ENCODE measurements at regions not wholly inside any gene's neighbourhood (a gene's known extent, or its start where the extent isn't known, plus 50 kb on each side); places are given as distances from the start of the nearest gene placed in this dataset.

DNA sequence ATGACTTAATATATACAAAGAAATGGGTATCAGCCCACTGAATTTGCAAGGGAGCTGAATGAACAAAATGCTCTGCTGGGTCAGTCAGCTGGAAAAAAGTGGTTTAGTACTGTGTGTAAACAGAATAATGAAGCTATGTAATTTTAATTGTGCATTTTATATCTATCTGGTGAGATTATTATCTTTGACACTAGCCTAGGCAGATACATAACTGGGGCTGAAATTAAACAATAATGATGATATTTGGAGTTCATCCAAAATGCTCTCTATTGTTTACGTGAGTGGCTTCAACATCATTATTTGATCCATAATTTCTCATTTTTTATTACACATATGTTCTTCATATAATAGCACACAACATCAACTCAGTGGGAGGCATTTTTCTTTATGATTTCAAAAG lies 208.5 kb upstream of the SNX7 start:
- Histone ChIP-seq H3K27me3 (no peaks in the 10 kb centered on the region), H3K4me1 (no peaks in the 10 kb centered on the region), H3K36me3 (no peaks in the 10 kb centered on the region), H3K4me3 (no peak overlapping the region), H3K27ac (no peak overlapping the region), H3K9me3 (no peaks in the 10 kb centered on the region)
- DNase-seq (ENCODE audit: low spot score in 2 of 2), result no peak
- TF ChIP-seq POLR2AphosphoS5 (IDR thresholded peaks at IDR 0.05) (no peak), POLR2A (IDR thresholded peaks at IDR 0.05) (no peak)
- TF ChIP-seq, protein P1, sequence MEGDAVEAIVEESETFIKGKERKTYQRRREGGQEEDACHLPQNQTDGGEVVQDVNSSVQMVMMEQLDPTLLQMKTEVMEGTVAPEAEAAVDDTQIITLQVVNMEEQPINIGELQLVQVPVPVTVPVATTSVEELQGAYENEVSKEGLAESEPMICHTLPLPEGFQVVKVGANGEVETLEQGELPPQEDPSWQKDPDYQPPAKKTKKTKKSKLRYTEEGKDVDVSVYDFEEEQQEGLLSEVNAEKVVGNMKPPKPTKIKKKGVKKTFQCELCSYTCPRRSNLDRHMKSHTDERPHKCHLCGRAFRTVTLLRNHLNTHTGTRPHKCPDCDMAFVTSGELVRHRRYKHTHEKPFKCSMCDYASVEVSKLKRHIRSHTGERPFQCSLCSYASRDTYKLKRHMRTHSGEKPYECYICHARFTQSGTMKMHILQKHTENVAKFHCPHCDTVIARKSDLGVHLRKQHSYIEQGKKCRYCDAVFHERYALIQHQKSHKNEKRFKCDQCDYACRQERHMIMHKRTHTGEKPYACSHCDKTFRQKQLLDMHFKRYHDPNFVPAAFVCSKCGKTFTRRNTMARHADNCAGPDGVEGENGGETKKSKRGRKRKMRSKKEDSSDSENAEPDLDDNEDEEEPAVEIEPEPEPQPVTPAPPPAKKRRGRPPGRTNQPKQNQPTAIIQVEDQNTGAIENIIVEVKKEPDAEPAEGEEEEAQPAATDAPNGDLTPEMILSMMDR (IDR thresholded peaks at IDR 0.05), result no peak
- intact Hi-C loops (cut with DNase I; ENCODE audit: low total_unique reads), result no loop called here

GRCh38 chr1:98452162-98452561 lies 209.4 kb upstream of the SNX7 start:
- intact Hi-C loops (cut with DNase I; ENCODE audit: low total_unique reads), result no loop called here
- Histone ChIP-seq H3K27ac (no peak overlapping the region), H3K27me3 (no peaks in the 10 kb centered on the region), H3K4me1 (no peaks in the 10 kb centered on the region), H3K4me3 (no peak overlapping the region), H3K9me3 (no peaks in the 10 kb centered on the region), H3K36me3 (no peaks in the 10 kb centered on the region)
- DNase-seq (ENCODE audit: low spot score in 2 of 2), result no peak
- TF ChIP-seq, protein P1 (IDR thresholded peaks at IDR 0.05), result no peak
- TF ChIP-seq POLR2A (IDR thresholded peaks at IDR 0.05) (no peak), POLR2AphosphoS5 (IDR thresholded peaks at IDR 0.05) (no peak)

- H3K27me3 ChIP-seq, result no peaks in the 10 kb centered on the region
- no peak for DNase-seq (ENCODE audit: low spot score in 2 of 2)
- intact Hi-C loops (cut with DNase I; ENCODE audit: low total_unique reads), result no loop called here
- no peaks in the 10 kb centered on the region for H3K4me1 ChIP-seq
- H3K4me3 ChIP-seq, result no peak overlapping the region
- H3K36me3 ChIP-seq, result no peaks in the 10 kb centered on the region
- no peak overlapping the region for H3K27ac ChIP-seq
- no peak for TF ChIP-seq POLR2AphosphoS5 (IDR thresholded peaks at IDR 0.05)
- TF ChIP-seq, protein P1 (IDR thresholded peaks at IDR 0.05), result no peak
- no peak for TF ChIP-seq POLR2A (IDR thresholded peaks at IDR 0.05)
- no peaks in the 10 kb centered on the region for H3K9me3 ChIP-seq
These were observed 220.2 kb upstream of the SNX7 start for GRCh38 chr1:98441281-98441680.

DNA sequence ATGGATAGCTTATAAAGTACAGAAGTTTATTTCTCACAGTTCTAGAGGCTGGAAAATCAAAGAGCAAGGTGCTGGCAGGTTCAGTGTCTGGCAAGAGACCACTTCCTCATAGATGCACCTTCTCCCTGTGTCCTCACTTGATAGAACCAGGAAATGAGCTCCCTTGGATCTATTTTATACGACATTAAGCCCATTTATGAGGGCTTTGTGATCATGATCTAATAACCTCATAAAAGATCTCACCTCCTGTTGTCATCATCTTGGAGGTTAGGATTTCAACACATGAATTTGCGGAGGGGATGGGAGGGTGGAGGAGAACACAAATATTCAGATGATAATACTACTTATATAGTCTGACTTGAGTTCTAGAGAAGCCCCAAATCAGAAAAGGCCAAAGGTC lies 222.1 kb upstream of the SNX7 start:
- Histone ChIP-seq H3K27me3 (no peaks in the 10 kb centered on the region), H3K27ac (no peak overlapping the region), H3K4me3 (no peak overlapping the region), H3K4me1 (no peaks in the 10 kb centered on the region), H3K36me3 (no peaks in the 10 kb centered on the region), H3K9me3 (no peaks in the 10 kb centered on the region)
- no peak for DNase-seq (ENCODE audit: low spot score in 2 of 2)
- intact Hi-C loops (cut with DNase I; ENCODE audit: low total_unique reads), result loop anchor here (2.0 kb wide), 1 partner anchor 41 kb away; no protein-coding TSS in a partner anchor
- TF ChIP-seq POLR2A (IDR thresholded peaks at IDR 0.05), result no peak
- TF ChIP-seq POLR2AphosphoS5 (IDR thresholded peaks at IDR 0.05), result no peak
- TF ChIP-seq, protein P1 (IDR thresholded peaks at IDR 0.05), result no peak

DNA sequence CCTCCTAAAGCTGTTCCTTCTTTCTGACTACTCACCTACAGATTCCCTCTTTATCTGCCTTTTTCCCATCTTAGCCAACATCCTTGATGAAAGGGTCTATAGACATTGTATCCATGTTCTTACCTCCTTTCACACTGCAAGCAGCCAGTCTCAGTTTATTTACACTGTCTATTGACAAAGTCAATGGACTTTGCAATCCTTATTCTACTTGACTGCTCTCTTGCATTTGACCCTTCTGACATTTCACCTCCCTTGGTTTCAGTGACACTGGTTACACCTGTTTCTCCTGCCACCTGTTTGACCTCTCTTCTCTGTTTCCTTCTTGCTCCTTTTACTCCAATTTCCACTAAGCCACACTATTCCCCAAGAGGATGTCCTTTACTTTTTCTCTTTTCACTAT lies 224.0 kb upstream of the SNX7 start:
- H3K36me3 ChIP-seq, result no peaks in the 10 kb centered on the region
- no peak overlapping the region for H3K27ac ChIP-seq
- no peaks in the 10 kb centered on the region for H3K27me3 ChIP-seq
- H3K9me3 ChIP-seq, result no peaks in the 10 kb centered on the region
- TF ChIP-seq POLR2AphosphoS5 (IDR thresholded peaks at IDR 0.05), result no peak
- TF ChIP-seq, protein P1 (IDR thresholded peaks at IDR 0.05), result no peak
- H3K4me1 ChIP-seq, result no peaks in the 10 kb centered on the region
- H3K4me3 ChIP-seq, result no peak overlapping the region
- DNase-seq (ENCODE audit: low spot score in 2 of 2), result no peak
- intact Hi-C loops (cut with DNase I; ENCODE audit: low total_unique reads), result no loop called here
